Esophagus mucosa (tissue), 1 donor: ENCODE measurements at regions not wholly inside any gene's neighbourhood (a gene's known extent, or its start where the extent isn't known, plus 50 kb on each side); places are given as distances from the start of the nearest gene placed in this dataset.
"Not testable (repeated sequence)": the region's sequence is repeated elsewhere in the genome, so short reads cannot be mapped to it uniquely, and the experiment has no call there.

Experiments
- ATAC-seq: fragments of 200-7000 bp; cut with Tn5 transposase; one replicate; pipeline ENCODE4 v1.9.1; 2020
- donor health status: DM: yes; HTN: yes; CAD: no.

GRCh38 chr6:6950373-6951145, 157.2 kb upstream of the RREB1 start:
- ATAC-seq = no peak

GRCh38 chr6:6951355-6951754, 156.4 kb upstream of the RREB1 start:
- ATAC-seq = no peak

- ATAC-seq = no peak
Observed at GRCh38 chr6:6952484-6952883, 155.3 kb upstream of the RREB1 start.

- ATAC-seq = not testable (repeated sequence)
Observed at GRCh38 chr6:6952927-6953326, 154.8 kb upstream of the RREB1 start.

- no peak for ATAC-seq
Observed at GRCh38 chr6:6960571-6961251, 147.1 kb upstream of the RREB1 start.

GRCh38 chr6:6962086-6962485, 145.7 kb upstream of the RREB1 start:
- ATAC-seq = no peak

GRCh38 chr6:6962699-6963098, 145.1 kb upstream of the RREB1 start:
- no peak for ATAC-seq

- not testable (repeated sequence) for ATAC-seq
Observed at GRCh38 chr6:6963390-6963789, 144.4 kb upstream of the RREB1 start.

- ATAC-seq = no peak
Observed at GRCh38 chr6:6964675-6965074, 143.1 kb upstream of the RREB1 start.

GRCh38 chr6:6966127-6966526, 141.6 kb upstream of the RREB1 start:
- ATAC-seq = no peak

- ATAC-seq = peak; percentile 7
Observed at GRCh38 chr6:6966569-6966968, 141.2 kb upstream of the RREB1 start.

- no peak for ATAC-seq
Observed at GRCh38 chr6:6968357-6968730, 139.4 kb upstream of the RREB1 start.

- ATAC-seq = no peak
Observed at GRCh38 chr6:6968731-6969552, 138.8 kb upstream of the RREB1 start.

- ATAC-seq = peak; percentile 94
Observed at GRCh38 chr6:6969761-6970223, 138.0 kb upstream of the RREB1 start.

- peak; percentile 57 for ATAC-seq
Observed at GRCh38 chr6:6970851-6971250, 136.9 kb upstream of the RREB1 start.

GRCh38 chr6:6971369-6971768, 136.4 kb upstream of the RREB1 start:
- no peak for ATAC-seq

- no peak for ATAC-seq
Observed at GRCh38 chr6:6972456-6972855, 135.3 kb upstream of the RREB1 start.

- no peak for ATAC-seq
Observed at GRCh38 chr6:6973721-6974120, 134.0 kb upstream of the RREB1 start.

- no peak for ATAC-seq
Observed at GRCh38 chr6:6975459-6976111, 132.2 kb upstream of the RREB1 start.

GRCh38 chr6:6976193-6976592, 131.6 kb upstream of the RREB1 start:
- ATAC-seq = no peak

- ATAC-seq = peak; percentile 35
Observed at GRCh38 chr6:6978731-6979130, 129.0 kb upstream of the RREB1 start.

GRCh38 chr6:6980999-6981597, 126.7 kb upstream of the RREB1 start:
- peak; percentile 13 for ATAC-seq
